ENCODE measurements at regions not wholly inside any gene's neighbourhood (a gene's known extent, or its start where the extent isn't known, plus 50 kb on each side); places are given as distances from the start of the nearest gene placed in this dataset.

- DNase-seq, result no peak
- 84 to 87% methylated on average over 2 of the region's 2 CpGs for WGBS, 2 donors
- intact Hi-C loops (cut with DNase I), result no loop called here
- Histone ChIP-seq H3K9me3 (no peaks in the 10 kb centered on the region), H3K36me3 (no peaks in the 10 kb centered on the region), H3K4me1 (no peaks in the 10 kb centered on the region), H3K4me3 (no peak overlapping the region), H3K27ac (no peak overlapping the region), H3K27me3 (no peaks in the 10 kb centered on the region)
- no peak for TF ChIP-seq POLR2AphosphoS5 (IDR thresholded peaks at IDR 0.05)
- TF ChIP-seq, protein P1, sequence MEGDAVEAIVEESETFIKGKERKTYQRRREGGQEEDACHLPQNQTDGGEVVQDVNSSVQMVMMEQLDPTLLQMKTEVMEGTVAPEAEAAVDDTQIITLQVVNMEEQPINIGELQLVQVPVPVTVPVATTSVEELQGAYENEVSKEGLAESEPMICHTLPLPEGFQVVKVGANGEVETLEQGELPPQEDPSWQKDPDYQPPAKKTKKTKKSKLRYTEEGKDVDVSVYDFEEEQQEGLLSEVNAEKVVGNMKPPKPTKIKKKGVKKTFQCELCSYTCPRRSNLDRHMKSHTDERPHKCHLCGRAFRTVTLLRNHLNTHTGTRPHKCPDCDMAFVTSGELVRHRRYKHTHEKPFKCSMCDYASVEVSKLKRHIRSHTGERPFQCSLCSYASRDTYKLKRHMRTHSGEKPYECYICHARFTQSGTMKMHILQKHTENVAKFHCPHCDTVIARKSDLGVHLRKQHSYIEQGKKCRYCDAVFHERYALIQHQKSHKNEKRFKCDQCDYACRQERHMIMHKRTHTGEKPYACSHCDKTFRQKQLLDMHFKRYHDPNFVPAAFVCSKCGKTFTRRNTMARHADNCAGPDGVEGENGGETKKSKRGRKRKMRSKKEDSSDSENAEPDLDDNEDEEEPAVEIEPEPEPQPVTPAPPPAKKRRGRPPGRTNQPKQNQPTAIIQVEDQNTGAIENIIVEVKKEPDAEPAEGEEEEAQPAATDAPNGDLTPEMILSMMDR (IDR thresholded peaks at IDR 0.05), result no peak
- TF ChIP-seq POLR2A (IDR thresholded peaks at IDR 0.05), result no peak
- no peak for TF ChIP-seq EP300 (IDR thresholded peaks at IDR 0.05)
Observed at GRCh38 chr15:69917056-69917455, 180.7 kb downstream of the TLE3 start.

DNA sequence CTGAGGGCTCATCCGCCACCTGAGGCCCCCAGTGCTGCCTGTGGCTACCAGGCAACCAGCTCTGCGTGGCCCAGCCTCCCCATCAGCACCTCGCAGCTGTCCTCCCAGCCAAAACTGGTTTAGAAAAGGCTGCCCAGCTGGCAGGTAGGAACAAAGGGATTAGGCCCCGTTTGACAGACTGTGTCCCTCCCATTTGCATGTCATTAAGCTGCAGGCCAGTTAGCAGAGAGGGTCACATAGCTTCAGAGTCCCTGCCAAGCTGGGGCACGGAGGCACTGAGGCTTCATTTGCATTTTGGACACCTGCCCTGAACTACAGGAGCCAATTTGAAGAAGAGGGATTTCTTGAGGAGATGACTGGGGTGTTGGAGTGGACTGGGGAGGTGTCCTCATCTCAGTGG lies 177.9 kb downstream of the TLE3 start:
- DNase-seq, result no peak
- 62 to 75% methylated on average over 5 of the region's 5 CpGs for WGBS, 2 donors

DNA sequence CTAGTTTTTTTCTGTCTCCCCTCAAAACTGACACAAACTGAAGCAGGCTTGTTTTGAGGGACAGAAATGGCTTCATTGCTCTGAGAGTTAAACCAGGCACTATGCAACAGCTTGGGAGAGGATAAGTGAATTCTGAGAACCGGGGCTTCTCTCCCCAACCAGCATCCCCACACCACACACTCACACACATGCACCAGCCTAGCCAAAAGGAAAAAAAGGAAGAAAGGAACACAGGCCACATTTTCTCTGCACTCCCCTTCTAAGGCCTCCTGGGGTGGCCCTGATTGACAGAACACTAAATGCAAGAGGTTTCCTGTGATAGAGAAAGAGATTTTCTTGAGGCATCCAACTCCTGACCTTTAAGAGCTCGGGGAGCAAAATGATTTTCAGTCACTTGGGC lies 177.5 kb downstream of the TLE3 start:
- no peak for DNase-seq
- Histone ChIP-seq H3K9me3 (peaks cover 3 to 12% (median 4%) of the 10 kb centered on the region in 4 donors), H3K36me3 (no peaks in the 10 kb centered on the region), H3K27ac (no peak overlapping the region), H3K4me3 (no peak overlapping the region), H3K4me1 (no peaks in the 10 kb centered on the region), H3K27me3 (no peaks in the 10 kb centered on the region)
- no peak for TF ChIP-seq POLR2AphosphoS5 (IDR thresholded peaks at IDR 0.05)
- TF ChIP-seq POLR2A (IDR thresholded peaks at IDR 0.05), result no peak
- TF ChIP-seq, protein P1 (IDR thresholded peaks at IDR 0.05), result no peak
- no peak for TF ChIP-seq EP300 (IDR thresholded peaks at IDR 0.05)
- 54 to 74% methylated on average over 2 of the region's 2 CpGs for WGBS, 2 donors
- intact Hi-C loops (cut with DNase I), result no loop called here

More for the DNA sequence above, 177.9 kb downstream of the TLE3 start:
- no peaks in the 10 kb centered on the region for H3K36me3 ChIP-seq
- H3K27me3 ChIP-seq, result no peaks in the 10 kb centered on the region
- TF ChIP-seq POLR2AphosphoS5 (IDR thresholded peaks at IDR 0.05) (no peak), POLR2A (IDR thresholded peaks at IDR 0.05) (no peak), EP300 (IDR thresholded peaks at IDR 0.05) (no peak)
- TF ChIP-seq, protein P1 (IDR thresholded peaks at IDR 0.05), result no peak
- H3K27ac ChIP-seq, result no peak overlapping the region
- H3K4me1 ChIP-seq, result no peaks in the 10 kb centered on the region
- no peak overlapping the region for H3K4me3 ChIP-seq
- peaks cover under 1 to 10% (median 2%) of the 10 kb centered on the region in 4 donors for H3K9me3 ChIP-seq
- intact Hi-C loops (cut with DNase I), result no loop called here

GRCh38 chr15:69921626-69922619 lies 175.8 kb downstream of the TLE3 start:
- no peak for DNase-seq
- Histone ChIP-seq H3K4me1 (no peaks in the 10 kb centered on the region), H3K36me3 (no peaks in the 10 kb centered on the region), H3K9me3 (peaks cover 3 to 12% (median 5%) of the 10 kb centered on the region in 4 donors), H3K27me3 (no peaks in the 10 kb centered on the region), H3K4me3 (no peak overlapping the region), H3K27ac (no peak overlapping the region)
- intact Hi-C loops (cut with DNase I), result no loop called here
- WGBS, 2 donors, result 81 to 87% methylated on average over 7 of the region's 7 CpGs
- TF ChIP-seq EP300 (IDR thresholded peaks at IDR 0.05) (no peak), POLR2AphosphoS5 (IDR thresholded peaks at IDR 0.05) (no peak), POLR2A (IDR thresholded peaks at IDR 0.05) (no peak)
- TF ChIP-seq, protein P1 (IDR thresholded peaks at IDR 0.05), result no peak

Measured in sigmoid colon (tissue), 6 donors.